ENCODE measurements at regions not wholly inside any gene's neighbourhood (a gene's known extent, or its start where the extent isn't known, plus 50 kb on each side); places are given as distances from the start of the nearest gene placed in this dataset.

GRCh38 chr10:126759531-126759930 lies 89.0 kb upstream of the C10orf90 start:
- no peak for TF ChIP-seq CTCF (conservative IDR thresholded peaks at IDR 0.05; ENCODE audit: low read depth, low read length)
- TF ChIP-seq SMC3 (IDR thresholded peaks at IDR 0.05; ENCODE audit: low read depth, low read length) = no peak
- no peak for TF ChIP-seq MXI1 (IDR thresholded peaks at IDR 0.05; ENCODE audit: borderline replicate concordance, low read depth, low read length)
- no peak for TF ChIP-seq MAFK (IDR thresholded peaks at IDR 0.05; ENCODE audit: low read depth, low read length)
- TF ChIP-seq MAZ (IDR thresholded peaks at IDR 0.05; ENCODE audit: borderline replicate concordance, low read depth, low read length) = no peak
- no peak for TF ChIP-seq RAD21 (IDR thresholded peaks at IDR 0.05; ENCODE audit: low read length)
- TF ChIP-seq USF2 (IDR thresholded peaks at IDR 0.05; ENCODE audit: low read depth, low read length) = no peak
- TF ChIP-seq POLR2A (IDR thresholded peaks at IDR 0.05; ENCODE audit: low read depth, low read length) = no peak
- TF ChIP-seq ELK1 (IDR thresholded peaks at IDR 0.05; ENCODE audit: borderline replicate concordance, low read depth, low read length) = no peak

All from IMR-90 (cell line).